ENCODE measurements at regions not wholly inside any gene's neighbourhood (a gene's known extent, or its start where the extent isn't known, plus 50 kb on each side); places are given as distances from the start of the nearest gene placed in this dataset.
"Not testable (repeated sequence)": the region's sequence is repeated elsewhere in the genome, so short reads cannot be mapped to it uniquely, and the experiment has no call there.

GRCh38 chr9:66063822-66064221 lies 326.9 kb downstream of the FOXD4L4 start:
- not testable (repeated sequence) for TF ChIP-seq CTCF, POLR2A, EP300, POLR2AphosphoS5 (IDR thresholded peaks at IDR 0.05)
